ENCODE measurements at regions not wholly inside any gene's neighbourhood (a gene's known extent, or its start where the extent isn't known, plus 50 kb on each side); places are given as distances from the start of the nearest gene placed in this dataset.

DNA sequence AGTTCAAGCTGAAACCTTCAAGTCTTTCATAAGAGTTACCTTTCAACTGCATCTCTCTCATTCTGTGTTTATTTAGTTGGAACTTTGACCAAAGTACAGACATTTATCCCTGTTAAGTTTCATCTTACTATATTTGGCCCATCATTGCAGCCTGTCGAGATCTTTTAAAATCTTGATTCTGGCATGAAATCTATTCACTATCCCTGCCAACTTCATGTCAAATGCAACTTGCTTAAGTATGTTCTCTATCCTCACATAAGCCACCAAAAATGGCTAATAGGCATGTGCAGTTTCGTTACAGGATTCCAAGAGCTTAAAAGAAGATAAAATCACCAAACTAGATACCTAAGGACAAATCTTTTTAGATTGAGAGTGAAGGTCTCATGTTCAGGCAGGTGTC, 117.5 kb upstream of the KCNQ5 start:
- no peaks in the 10 kb centered on the region for H3K36me3 Mint-ChIP-seq (ENCODE audit: insufficient read depth)
- no peak overlapping the region for H3K4me3 Mint-ChIP-seq
- no peak overlapping the region for H3K27ac Mint-ChIP-seq
- ATAC-seq (replicated peaks), result no peak
- DNase-seq, result no peak
- H3K9me3 Mint-ChIP-seq, result no peaks in the 10 kb centered on the region
- peaks cover 4 to 11% of the 10 kb centered on the region in 2 donors for H3K27me3 Mint-ChIP-seq
- no peaks in the 10 kb centered on the region for H3K4me1 Mint-ChIP-seq (ENCODE audit: low read depth in 2 of 2)

DNA sequence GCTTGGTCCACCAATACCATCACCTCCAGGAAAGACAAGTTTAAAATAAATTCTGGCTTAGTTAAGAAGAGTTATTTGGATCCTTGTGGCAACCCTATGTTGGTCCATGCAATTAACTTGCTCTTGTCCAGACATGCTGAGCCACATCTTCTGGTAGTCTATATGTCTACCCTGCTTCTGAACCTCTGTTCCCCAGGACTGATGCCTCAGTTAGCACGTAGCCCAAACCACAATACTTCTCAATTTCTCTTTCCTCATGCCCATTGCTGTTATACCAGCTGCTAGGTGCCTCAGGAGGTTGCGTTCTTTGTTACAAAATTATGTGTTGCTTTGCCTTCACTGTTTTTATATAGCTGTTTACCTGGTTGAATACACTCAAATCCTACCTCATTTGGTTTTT, 116.4 kb upstream of the KCNQ5 start:
- H3K27ac Mint-ChIP-seq, result no peak overlapping the region
- H3K4me1 Mint-ChIP-seq (ENCODE audit: low read depth in 2 of 2), result no peaks in the 10 kb centered on the region
- H3K4me3 Mint-ChIP-seq, result no peak overlapping the region
- H3K36me3 Mint-ChIP-seq (ENCODE audit: insufficient read depth), result no peaks in the 10 kb centered on the region
- H3K9me3 Mint-ChIP-seq, result no peaks in the 10 kb centered on the region
- DNase-seq (no peak), ATAC-seq (replicated peaks) (no peak)
- peaks cover 0 to 16% of the 10 kb centered on the region in 2 donors for H3K27me3 Mint-ChIP-seq

DNA sequence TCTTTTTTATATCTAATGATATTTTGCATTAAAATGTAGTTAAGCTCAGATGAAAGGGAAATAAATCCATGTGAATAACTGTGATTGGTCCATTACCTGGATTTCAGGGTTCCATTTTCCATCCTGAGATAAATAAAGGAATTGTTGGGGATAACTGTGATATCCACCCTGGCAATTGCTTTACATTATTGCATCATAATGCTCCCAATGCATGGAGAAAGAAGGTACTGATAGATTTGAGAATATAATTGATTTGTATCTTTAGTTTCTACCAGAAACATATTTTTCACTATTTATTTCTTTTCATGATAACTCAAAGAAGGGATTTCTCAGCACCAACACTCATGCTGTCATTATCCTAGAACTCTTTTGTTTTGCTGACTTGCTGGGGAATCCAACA, 102.0 kb upstream of the KCNQ5 start:
- no peak overlapping the region for H3K27ac Mint-ChIP-seq
- H3K9me3 Mint-ChIP-seq, result no peaks in the 10 kb centered on the region
- H3K4me1 Mint-ChIP-seq (ENCODE audit: low read depth in 2 of 2), result no peaks in the 10 kb centered on the region

DNA sequence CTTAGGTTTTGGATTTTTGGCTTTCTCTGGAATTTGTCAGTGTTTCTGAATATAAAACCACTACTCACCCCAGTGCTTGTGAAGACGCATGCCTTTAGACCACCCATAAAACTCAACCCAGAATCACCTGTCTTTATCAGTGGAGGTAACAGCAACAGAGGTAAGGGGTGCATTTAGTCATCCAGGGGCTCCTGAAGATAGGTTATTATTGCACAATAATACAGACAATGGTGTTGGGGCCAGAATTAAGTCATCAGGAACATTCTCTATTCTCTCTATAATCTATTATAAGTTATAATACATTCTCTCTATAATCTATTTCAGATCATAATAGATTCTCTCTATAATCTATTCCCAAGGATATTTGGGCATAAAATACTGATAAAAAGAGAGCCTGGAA, 100.2 kb upstream of the KCNQ5 start:
- DNase-seq (no peak), ATAC-seq (replicated peaks) (no peak)
- peaks cover 3 to 14% of the 10 kb centered on the region in 2 donors for H3K27me3 Mint-ChIP-seq
- no peaks in the 10 kb centered on the region for H3K9me3 Mint-ChIP-seq
- no peak overlapping the region for H3K27ac Mint-ChIP-seq
- H3K4me3 Mint-ChIP-seq, result no peak overlapping the region
- H3K36me3 Mint-ChIP-seq (ENCODE audit: insufficient read depth), result no peaks in the 10 kb centered on the region
- no peaks in the 10 kb centered on the region for H3K4me1 Mint-ChIP-seq (ENCODE audit: low read depth in 2 of 2)

More for the DNA sequence above, 102.0 kb upstream of the KCNQ5 start:
- ATAC-seq (replicated peaks) (no peak), DNase-seq (no peak)
- H3K36me3 Mint-ChIP-seq (ENCODE audit: insufficient read depth), result no peaks in the 10 kb centered on the region
- H3K4me3 Mint-ChIP-seq, result no peak overlapping the region
- peaks cover 8 to 14% of the 10 kb centered on the region in 2 donors for H3K27me3 Mint-ChIP-seq

DNA sequence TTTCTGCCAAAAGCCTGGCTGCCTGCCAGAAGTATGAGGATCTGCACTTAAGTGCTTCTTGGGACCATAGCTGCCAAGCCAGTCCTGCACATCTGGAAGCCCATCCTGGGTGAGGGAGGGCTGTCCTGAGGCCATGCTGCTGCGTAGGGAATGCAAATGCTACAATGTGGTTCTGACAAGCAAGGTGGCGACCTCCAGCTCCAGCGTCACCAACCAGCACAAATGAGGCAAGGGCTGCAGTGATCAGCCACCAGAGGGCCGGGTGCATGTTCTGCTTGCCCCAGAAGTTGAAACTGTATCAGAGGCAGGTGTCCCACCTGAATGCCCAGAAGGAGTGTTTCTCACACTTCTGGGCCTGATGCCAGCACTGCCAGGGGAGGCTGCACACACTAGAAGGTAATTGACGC, 99.1 kb upstream of the KCNQ5 start:
- Mint-ChIP-seq H3K9me3 (no peaks in the 10 kb centered on the region), H3K4me1 (ENCODE audit: low read depth in 2 of 2) (no peaks in the 10 kb centered on the region), H3K4me3 (no peak overlapping the region), H3K36me3 (ENCODE audit: insufficient read depth) (no peaks in the 10 kb centered on the region), H3K27ac (no peak overlapping the region), H3K27me3 (peaks cover 0 to 19% of the 10 kb centered on the region in 2 donors)
- no peak for ATAC-seq (replicated peaks)
- DNase-seq, result no peak

DNA sequence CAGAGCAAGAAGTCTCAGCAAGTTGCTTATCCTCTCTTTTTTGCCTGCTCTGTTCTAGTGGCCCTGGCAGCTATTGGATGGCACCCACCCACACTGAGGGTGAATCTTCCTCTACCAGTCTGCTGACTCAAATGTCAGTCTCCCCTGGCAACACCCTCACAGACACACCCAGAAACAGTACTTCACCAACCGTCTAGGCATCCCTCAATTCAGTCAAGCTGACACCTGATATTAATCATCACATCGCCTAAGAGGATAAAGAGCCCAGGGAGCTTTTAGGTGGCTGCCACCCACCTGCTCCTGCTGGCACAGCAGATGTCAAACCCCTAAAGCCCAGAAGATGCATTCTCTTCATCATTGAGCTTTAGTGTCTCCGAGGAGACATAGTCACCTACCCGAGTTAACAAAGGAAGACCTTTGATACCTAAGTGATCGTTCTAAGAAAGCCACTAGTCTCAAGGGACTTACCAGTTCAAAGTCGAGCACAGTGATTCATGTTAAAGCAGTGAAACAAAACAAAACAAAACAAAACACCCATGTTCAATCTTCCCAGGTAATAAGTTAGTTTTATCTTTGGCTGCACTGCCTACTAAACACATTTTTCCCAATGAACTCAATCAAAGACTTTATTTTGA, 97.7 kb upstream of the KCNQ5 start:
- DNase-seq, result no peak
- Mint-ChIP-seq H3K36me3 (ENCODE audit: insufficient read depth) (no peaks in the 10 kb centered on the region), H3K4me3 (no peak overlapping the region), H3K27ac (no peak overlapping the region), H3K4me1 (ENCODE audit: low read depth in 2 of 2) (no peaks in the 10 kb centered on the region), H3K27me3 (peaks cover 0 to 19% of the 10 kb centered on the region in 2 donors), H3K9me3 (no peaks in the 10 kb centered on the region)
- no peak for ATAC-seq (replicated peaks)

DNA sequence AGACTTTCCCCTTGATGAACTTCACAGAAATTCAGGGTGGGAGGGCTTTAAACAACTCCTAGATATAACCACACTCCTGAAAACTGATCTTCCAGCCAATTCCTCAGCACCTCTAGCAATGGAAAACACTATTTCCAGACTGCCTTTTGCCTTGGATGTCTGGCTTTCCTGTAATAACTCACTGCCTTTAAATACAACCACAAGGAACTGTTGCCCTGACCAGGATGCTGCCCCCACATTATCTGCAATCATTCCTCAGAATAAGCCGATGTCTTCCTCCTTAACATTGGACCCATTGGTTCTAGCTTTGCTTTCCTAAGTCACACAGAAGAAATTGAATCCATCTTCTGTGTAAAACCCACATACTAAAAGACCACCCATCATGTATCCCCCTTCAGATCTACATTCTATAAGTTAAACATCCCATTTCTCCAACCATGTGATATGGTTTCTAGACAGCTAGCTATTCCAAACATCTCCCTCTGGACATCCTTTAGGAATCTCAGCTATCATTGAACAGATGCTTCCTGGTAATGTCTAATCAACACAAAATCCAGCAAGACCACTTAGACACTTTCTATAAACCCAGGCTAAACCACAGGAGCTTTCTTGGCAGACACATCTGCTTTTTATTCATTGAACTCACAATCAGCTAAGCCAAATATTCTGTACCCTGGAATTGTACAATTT, 95.9 kb upstream of the KCNQ5 start:
- Mint-ChIP-seq H3K36me3 (ENCODE audit: insufficient read depth) (no peaks in the 10 kb centered on the region), H3K27ac (no peak overlapping the region), H3K4me3 (no peak overlapping the region), H3K4me1 (ENCODE audit: low read depth in 2 of 2) (no peaks in the 10 kb centered on the region), H3K27me3 (peaks cover 0 to 19% of the 10 kb centered on the region in 2 donors), H3K9me3 (no peaks in the 10 kb centered on the region)
- DNase-seq (no peak), ATAC-seq (replicated peaks) (no peak)

DNA sequence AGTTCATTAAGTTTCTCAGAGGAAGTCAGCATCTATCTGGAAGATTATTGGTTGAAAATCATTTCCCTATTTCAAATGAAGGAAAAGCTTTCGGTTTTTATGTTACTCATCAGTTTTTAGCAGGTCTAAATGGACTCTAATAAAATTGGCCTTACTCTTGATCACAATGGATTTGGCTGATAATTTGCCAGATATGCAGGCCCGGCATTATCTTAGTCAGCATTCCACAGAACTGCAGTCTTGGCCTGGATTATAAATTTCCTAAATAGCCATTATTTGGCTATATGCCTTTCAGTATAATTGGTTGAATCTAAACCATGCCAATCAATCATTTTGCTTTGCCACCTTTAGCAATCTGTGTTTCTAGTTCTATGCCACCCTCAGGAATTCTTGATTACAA, 91.7 kb upstream of the KCNQ5 start:
- no peaks in the 10 kb centered on the region for H3K9me3 Mint-ChIP-seq
- ATAC-seq (replicated peaks), result no peak
- no peak overlapping the region for H3K27ac Mint-ChIP-seq
- H3K4me1 Mint-ChIP-seq (ENCODE audit: low read depth in 2 of 2), result no peaks in the 10 kb centered on the region
- DNase-seq, result no peak
- H3K4me3 Mint-ChIP-seq, result no peak overlapping the region
- peaks cover 12 to 19% of the 10 kb centered on the region in 2 donors for H3K27me3 Mint-ChIP-seq
- no peaks in the 10 kb centered on the region for H3K36me3 Mint-ChIP-seq (ENCODE audit: insufficient read depth)

DNA sequence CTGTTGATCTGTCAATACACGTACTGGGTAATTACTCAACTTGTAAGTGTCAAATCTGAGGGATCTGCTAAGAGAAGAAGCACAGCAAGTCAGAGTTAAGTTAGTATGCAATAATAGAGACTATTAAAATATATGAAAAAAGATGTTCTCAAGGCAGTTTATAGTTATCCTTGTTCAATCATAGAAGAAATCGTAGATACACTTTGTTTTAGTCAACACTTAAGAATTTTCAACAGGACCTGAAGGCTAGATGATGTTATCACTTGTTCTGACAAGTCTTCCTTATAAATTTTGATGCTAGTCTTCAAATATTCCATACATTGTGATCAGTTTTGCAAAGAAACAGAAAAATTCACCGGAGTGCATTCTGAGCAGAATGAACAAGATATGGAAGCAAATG, 91.1 kb upstream of the KCNQ5 start:
- DNase-seq (no peak), ATAC-seq (replicated peaks) (no peak)
- no peak overlapping the region for H3K4me3 Mint-ChIP-seq
- H3K27me3 Mint-ChIP-seq, result peaks cover 12 to 16% of the 10 kb centered on the region in 2 donors
- H3K9me3 Mint-ChIP-seq, result no peaks in the 10 kb centered on the region
- H3K4me1 Mint-ChIP-seq (ENCODE audit: low read depth in 2 of 2), result no peaks in the 10 kb centered on the region
- H3K27ac Mint-ChIP-seq, result no peak overlapping the region
- no peaks in the 10 kb centered on the region for H3K36me3 Mint-ChIP-seq (ENCODE audit: insufficient read depth)

DNA sequence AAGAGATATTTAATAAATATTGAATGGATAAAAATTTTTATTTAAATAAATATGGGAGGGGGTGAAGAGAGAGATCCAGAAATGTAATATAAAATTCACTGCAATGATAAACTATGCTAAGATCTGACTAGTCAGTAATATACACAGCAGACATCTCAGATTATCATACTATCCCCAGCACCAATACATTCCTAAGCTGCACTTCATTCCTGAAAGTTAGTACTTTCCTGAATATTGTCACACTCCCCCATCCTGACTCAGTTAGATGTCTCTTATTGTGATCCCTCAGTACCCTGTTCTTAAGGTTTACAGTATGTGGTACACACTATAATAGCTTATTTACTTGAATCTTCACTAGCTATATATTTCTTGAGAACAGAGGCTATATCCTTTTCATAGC, 88.3 kb upstream of the KCNQ5 start:
- H3K27me3 Mint-ChIP-seq, result peaks cover 0 to 12% of the 10 kb centered on the region in 2 donors
- H3K36me3 Mint-ChIP-seq (ENCODE audit: insufficient read depth), result no peaks in the 10 kb centered on the region
- H3K4me1 Mint-ChIP-seq (ENCODE audit: low read depth in 2 of 2), result no peaks in the 10 kb centered on the region
- ATAC-seq (replicated peaks) (no peak), DNase-seq (no peak)
- H3K9me3 Mint-ChIP-seq, result no peaks in the 10 kb centered on the region
- no peak overlapping the region for H3K4me3 Mint-ChIP-seq
- H3K27ac Mint-ChIP-seq, result no peak overlapping the region

DNA sequence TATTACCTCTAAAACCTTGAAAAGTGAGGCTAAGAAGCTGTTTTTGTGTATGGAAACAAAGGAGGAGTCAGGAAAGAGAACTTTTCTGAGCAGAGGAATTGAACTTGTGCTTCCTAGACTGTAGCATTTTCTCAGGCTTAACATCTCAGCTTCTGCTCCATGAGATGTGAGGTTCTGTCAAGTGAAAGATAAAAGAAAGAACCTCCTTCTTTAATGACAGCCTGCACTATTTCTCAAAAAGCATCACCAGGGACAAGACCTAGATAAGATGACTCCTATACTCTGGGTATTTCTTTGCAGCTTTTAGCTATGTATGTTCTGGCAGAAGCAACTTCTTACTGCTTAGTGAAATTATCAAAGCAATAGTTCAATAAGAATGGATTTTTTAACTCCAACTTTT, 87.6 kb upstream of the KCNQ5 start:
- ATAC-seq (replicated peaks) (no peak), DNase-seq (no peak)
- Mint-ChIP-seq H3K36me3 (ENCODE audit: insufficient read depth) (no peaks in the 10 kb centered on the region), H3K4me1 (ENCODE audit: low read depth in 2 of 2) (no peaks in the 10 kb centered on the region), H3K9me3 (no peaks in the 10 kb centered on the region), H3K27ac (no peak overlapping the region), H3K4me3 (no peak overlapping the region), H3K27me3 (peaks cover 0 to 12% of the 10 kb centered on the region in 2 donors)

DNA sequence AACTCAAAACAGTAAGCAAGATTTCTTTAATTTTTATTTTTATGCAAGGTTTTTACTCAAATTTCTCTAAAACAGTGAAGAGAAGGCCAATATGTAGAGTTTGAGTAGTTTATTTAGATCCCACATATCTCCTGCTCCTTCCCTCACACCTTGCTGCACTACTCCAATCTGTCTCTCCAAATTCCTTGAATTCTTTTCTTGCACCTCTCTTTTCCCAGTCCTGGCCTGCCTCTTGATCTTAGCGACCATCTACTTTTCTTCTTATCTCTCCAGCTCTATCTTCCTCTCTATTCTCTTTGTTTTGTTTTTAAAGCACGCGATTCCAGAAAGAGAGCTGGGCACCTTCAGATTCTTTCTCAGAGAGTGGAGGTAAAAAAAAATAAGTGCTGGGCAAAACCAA, 86.7 kb upstream of the KCNQ5 start:
- ATAC-seq (replicated peaks) (no peak), DNase-seq (no peak)
- Mint-ChIP-seq H3K27me3 (peaks cover 0 to 12% of the 10 kb centered on the region in 2 donors), H3K36me3 (ENCODE audit: insufficient read depth) (no peaks in the 10 kb centered on the region), H3K27ac (no peak overlapping the region), H3K9me3 (peaks cover 0 to 7% of the 10 kb centered on the region in 2 donors), H3K4me3 (no peak overlapping the region), H3K4me1 (ENCODE audit: low read depth in 2 of 2) (no peaks in the 10 kb centered on the region)

DNA sequence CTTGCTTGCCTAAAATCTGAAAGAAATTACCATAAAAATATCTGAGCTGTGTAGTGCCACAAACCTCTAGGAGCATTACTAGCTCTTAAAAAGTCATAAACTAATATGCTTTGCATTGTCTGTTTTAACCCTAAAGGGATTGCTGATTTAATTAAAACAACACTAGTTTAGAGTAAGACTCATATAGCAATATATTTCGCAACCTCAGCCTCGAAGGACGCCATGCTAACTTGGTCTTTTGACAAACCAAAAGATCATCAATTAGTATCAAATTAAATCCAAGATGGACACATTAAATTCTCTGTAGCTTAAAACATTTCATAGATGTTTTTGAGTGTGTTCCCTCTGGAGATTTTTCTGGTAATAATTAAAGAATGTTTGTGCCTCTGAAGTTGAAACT, 74.8 kb upstream of the KCNQ5 start:
- H3K9me3 Mint-ChIP-seq, result no peaks in the 10 kb centered on the region
- no peak for DNase-seq
- H3K27ac Mint-ChIP-seq, result no peak overlapping the region
- H3K36me3 Mint-ChIP-seq (ENCODE audit: insufficient read depth), result no peaks in the 10 kb centered on the region
- H3K27me3 Mint-ChIP-seq, result peaks cover 25 to 47% of the 10 kb centered on the region in 2 donors
- no peaks in the 10 kb centered on the region for H3K4me1 Mint-ChIP-seq (ENCODE audit: low read depth in 2 of 2)
- H3K4me3 Mint-ChIP-seq, result no peak overlapping the region
- ATAC-seq (replicated peaks), result no peak

DNA sequence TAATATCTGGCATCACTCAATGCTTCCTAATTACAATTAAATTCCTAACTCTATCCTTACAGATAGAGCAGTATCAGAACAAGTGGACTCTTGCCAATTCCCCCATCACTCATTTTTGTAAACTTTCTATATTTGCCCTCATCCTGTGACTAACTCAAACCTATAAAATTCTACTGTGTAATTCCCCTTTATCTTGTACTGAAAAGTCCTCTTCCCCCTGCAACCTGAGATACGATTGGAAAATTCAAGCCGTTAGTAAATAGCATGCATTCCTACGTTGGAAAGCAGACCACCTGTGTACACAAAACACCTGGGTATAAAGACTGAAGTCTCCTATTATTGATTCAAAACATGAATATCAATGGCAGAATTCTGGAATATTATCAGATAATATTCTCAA, 70.4 kb upstream of the KCNQ5 start:
- Mint-ChIP-seq H3K4me1 (ENCODE audit: low read depth in 2 of 2) (no peaks in the 10 kb centered on the region), H3K36me3 (ENCODE audit: insufficient read depth) (no peaks in the 10 kb centered on the region), H3K27me3 (peaks cover 0 to 21% of the 10 kb centered on the region in 2 donors), H3K27ac (no peak overlapping the region), H3K4me3 (no peak overlapping the region), H3K9me3 (no peaks in the 10 kb centered on the region)
- no peak for ATAC-seq (replicated peaks)
- no peak for DNase-seq

All from effector memory CD8-positive, alpha-beta T cell (primary cell).